ENCODE measurements at regions not wholly inside any gene's neighbourhood (a gene's known extent, or its start where the extent isn't known, plus 50 kb on each side); places are given as distances from the start of the nearest gene placed in this dataset.

GRCh38 chr3:170731281-170731680, 138.7 kb downstream of the RPL22L1 start:
- Histone ChIP-seq H3K36me3 (no peaks in the 10 kb centered on the region), H3K27ac (no peak overlapping the region), H3K27me3 (no peaks in the 10 kb centered on the region), H3K9me3 (no peaks in the 10 kb centered on the region), H3K4me1 (peaks cover 0 to 13% (median 8%) of the 10 kb centered on the region in 3 donors), H3K4me3 (no peak overlapping the region)
- intact Hi-C loops (cut with DNase I): no loop called here
- DNase-seq: no peak
- no peak for TF ChIP-seq POLR2A (IDR thresholded peaks at IDR 0.05)
- TF ChIP-seq, protein P1, sequence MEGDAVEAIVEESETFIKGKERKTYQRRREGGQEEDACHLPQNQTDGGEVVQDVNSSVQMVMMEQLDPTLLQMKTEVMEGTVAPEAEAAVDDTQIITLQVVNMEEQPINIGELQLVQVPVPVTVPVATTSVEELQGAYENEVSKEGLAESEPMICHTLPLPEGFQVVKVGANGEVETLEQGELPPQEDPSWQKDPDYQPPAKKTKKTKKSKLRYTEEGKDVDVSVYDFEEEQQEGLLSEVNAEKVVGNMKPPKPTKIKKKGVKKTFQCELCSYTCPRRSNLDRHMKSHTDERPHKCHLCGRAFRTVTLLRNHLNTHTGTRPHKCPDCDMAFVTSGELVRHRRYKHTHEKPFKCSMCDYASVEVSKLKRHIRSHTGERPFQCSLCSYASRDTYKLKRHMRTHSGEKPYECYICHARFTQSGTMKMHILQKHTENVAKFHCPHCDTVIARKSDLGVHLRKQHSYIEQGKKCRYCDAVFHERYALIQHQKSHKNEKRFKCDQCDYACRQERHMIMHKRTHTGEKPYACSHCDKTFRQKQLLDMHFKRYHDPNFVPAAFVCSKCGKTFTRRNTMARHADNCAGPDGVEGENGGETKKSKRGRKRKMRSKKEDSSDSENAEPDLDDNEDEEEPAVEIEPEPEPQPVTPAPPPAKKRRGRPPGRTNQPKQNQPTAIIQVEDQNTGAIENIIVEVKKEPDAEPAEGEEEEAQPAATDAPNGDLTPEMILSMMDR (IDR thresholded peaks at IDR 0.05): no peak

- 94 to 98% methylated on average over 2 to 4 of the region's 4 CpGs for WGBS, 2 donors
- H3K4me3 ChIP-seq: no peak overlapping the region
- H3K27ac ChIP-seq: no peak overlapping the region
- no peaks in the 10 kb centered on the region for H3K27me3 ChIP-seq
- peaks cover 0 to 16% (median 8%) of the 10 kb centered on the region in 3 donors for H3K4me1 ChIP-seq
- DNase-seq: no peak
- intact Hi-C loops (cut with DNase I): no loop called here
- H3K9me3 ChIP-seq: no peaks in the 10 kb centered on the region
- no peaks in the 10 kb centered on the region for H3K36me3 ChIP-seq
- TF ChIP-seq, protein P1 (IDR thresholded peaks at IDR 0.05): no peak
- TF ChIP-seq POLR2A (IDR thresholded peaks at IDR 0.05): no peak
These were observed 139.8 kb downstream of the RPL22L1 start for GRCh38 chr3:170730071-170730812.

DNA sequence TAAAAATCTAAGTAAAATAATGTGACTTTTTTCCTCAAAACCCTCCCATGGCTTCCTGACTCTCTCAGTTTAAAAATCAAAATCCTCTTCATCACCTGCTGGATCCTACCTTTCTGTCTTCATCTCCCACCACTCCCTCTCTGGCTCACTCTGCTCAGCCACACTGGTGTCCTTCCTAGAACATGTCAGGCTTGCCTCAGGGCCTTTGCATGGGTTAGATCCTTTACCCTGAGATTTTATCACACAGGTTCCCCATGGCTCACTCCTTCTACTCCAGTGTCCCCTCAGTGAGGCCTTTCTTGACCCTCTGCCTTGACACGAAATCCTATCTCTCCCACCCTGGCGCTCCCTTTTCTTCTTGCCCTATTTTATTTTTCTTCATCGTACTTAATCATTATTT, 141.8 kb downstream of the RPL22L1 start:
- WGBS, 2 donors: 82 to 93% methylated on average over 3 of the region's 3 CpGs
- Histone ChIP-seq H3K9me3 (no peaks in the 10 kb centered on the region), H3K4me1 (peaks cover 0 to 16% (median 8%) of the 10 kb centered on the region in 3 donors), H3K36me3 (no peaks in the 10 kb centered on the region), H3K27me3 (no peaks in the 10 kb centered on the region), H3K27ac (no peak overlapping the region), H3K4me3 (no peak overlapping the region)
- no peak for DNase-seq
- intact Hi-C loops (cut with DNase I): no loop called here
- TF ChIP-seq, protein P1 (IDR thresholded peaks at IDR 0.05): no peak
- TF ChIP-seq POLR2A (IDR thresholded peaks at IDR 0.05): no peak

DNA sequence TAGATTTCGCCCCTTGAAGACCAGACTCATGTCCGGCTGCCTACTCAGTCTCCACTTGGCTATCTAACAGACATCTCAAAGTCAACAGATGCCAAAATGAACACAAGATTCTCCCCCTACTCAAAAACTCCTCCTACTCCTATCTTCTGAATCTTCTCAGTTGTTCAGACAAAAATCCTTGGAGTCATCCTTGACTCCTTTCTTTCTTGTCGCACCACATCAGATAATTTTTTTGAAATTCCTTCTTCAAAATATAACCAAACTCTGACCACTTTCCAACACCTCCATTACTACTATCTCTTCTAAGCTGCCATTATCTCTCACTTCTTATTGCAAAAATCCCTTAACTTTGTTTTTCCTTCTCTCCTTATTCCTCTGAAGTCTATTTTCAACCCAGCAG, 141.9 kb upstream of the SLC7A14 start:
- TF ChIP-seq, protein P1 (IDR thresholded peaks at IDR 0.05): no peak
- TF ChIP-seq POLR2A (IDR thresholded peaks at IDR 0.05): no peak
- no peak for DNase-seq

DNA sequence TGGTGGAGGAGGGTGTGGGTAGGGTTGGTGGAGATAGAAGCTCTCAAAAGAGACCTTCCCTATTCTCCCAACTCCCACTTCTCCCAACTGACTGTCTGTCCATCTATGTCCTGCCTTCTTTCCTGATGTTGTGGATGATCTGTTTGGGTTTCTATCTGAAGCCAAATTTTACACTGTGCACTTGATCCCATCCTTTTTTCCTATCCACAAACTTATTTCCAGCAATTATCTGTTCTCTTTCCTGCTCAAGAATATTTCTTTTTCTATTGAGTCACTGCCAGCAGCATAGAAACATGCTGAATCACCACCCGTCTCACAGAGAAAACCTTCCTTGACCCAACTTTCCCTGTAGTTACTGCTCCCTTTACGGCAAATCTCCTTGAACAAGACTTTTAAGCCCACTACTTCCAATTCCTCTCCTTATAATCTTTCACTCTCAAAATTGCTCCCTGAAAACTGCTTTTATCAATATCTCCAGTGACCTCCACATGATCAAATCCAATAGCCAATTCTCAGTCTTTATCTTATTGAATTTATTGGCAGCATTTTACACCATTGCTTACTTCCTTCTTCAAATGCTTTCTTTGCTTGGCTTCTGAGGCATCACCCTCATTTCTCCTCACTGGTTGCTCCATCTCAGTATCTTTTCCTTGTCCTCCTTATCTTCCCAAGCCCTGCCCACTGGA, 141.2 kb upstream of the SLC7A14 start:
- Histone ChIP-seq H3K36me3 (no peaks in the 10 kb centered on the region), H3K4me3 (no peak overlapping the region), H3K27me3 (no peaks in the 10 kb centered on the region), H3K4me1 (peaks cover 0 to 16% (median 8%) of the 10 kb centered on the region in 3 donors), H3K9me3 (no peaks in the 10 kb centered on the region), H3K27ac (peak overlapping the region in 3 of 4 donors; percentile 20 to 57 (median 57))
- intact Hi-C loops (cut with DNase I): no loop called here
- TF ChIP-seq POLR2A (IDR thresholded peaks at IDR 0.05): no peak
- TF ChIP-seq, protein P1 (IDR thresholded peaks at IDR 0.05): no peak
- DNase-seq: no peak
- 12 to 21% methylated on average over 2 of the region's 2 CpGs for WGBS, 2 donors

More for the DNA sequence above, 141.9 kb upstream of the SLC7A14 start:
- H3K4me1 ChIP-seq: peaks cover 0 to 16% (median 8%) of the 10 kb centered on the region in 3 donors
- H3K27me3 ChIP-seq: no peaks in the 10 kb centered on the region
- H3K36me3 ChIP-seq: no peaks in the 10 kb centered on the region
- H3K4me3 ChIP-seq: no peak overlapping the region
- peak overlapping the region in 2 of 4 donors; percentile 20 to 57 for H3K27ac ChIP-seq
- H3K9me3 ChIP-seq: no peaks in the 10 kb centered on the region
- intact Hi-C loops (cut with DNase I): no loop called here
- 90 to 96% methylated on average over 3 of the region's 3 CpGs for WGBS, 2 donors

Data from esophagus squamous epithelium (tissue), 5 donors.